Activated CD4-positive, alpha-beta T cell treated with anti-CD3 and anti-CD28 coated beads for 24 hours (primary cell): ENCODE measurements at regions not wholly inside any gene's neighbourhood (a gene's known extent, or its start where the extent isn't known, plus 50 kb on each side); places are given as distances from the start of the nearest gene placed in this dataset.

Source experiments
- DNase-seq, 2 donors: peaks; one replicate each; pipeline ENCODE4 v3.0.0-alpha.2; 2020; ENCODE audit warnings: low read depth in 2 of 2

GRCh38 chr10:29114141-29114540 lies 174.7 kb upstream of the LYZL1 start:
- no peak for DNase-seq

- DNase-seq, result no peak
Measured at GRCh38 chr10:29117781-29118180, 171.1 kb upstream of the LYZL1 start.

DNA sequence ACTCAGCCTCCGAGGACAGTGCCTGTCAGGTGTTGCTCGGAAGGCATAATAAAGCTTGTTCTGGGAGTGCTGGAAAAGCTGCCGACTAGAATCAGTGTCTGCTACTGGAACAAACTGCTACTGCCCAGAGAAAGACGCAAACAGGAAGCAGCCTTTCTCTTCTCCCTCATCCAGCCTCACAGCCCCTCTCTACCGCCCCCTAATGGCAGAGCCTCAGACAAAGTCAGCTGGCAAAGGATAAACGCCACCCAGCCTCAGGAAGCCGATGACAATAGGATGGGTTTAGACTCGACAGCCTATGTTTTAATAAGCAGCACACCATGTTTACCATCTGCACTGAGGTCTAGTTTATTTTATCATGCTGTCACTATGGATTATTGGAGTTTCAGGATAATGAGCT lies 169.5 kb upstream of the LYZL1 start:
- no peak for DNase-seq

GRCh38 chr10:29120216-29120615 lies 168.7 kb upstream of the LYZL1 start:
- no peak for DNase-seq

DNA sequence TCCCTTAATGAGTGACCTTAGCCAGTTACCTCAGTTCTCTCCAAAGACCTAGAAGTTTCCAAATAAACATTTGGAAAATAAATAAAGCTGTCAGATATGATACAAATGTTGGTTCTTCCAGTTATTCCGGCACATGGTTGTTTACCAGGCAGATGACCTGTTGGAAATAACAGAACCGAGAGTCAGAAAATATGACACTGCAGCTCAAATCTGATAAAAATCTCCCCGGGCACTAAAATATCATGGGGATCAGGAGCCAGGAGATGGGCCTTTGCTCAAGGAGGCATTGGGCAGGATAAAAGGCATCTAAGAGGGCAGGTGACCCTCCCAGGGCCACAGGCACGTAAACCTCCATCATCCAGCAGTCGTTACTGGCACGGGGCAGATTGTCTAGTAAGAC lies 164.0 kb upstream of the LYZL1 start:
- DNase-seq, result no peak

GRCh38 chr10:29127037-29127700 lies 161.7 kb upstream of the LYZL1 start:
- no peak for DNase-seq

DNA sequence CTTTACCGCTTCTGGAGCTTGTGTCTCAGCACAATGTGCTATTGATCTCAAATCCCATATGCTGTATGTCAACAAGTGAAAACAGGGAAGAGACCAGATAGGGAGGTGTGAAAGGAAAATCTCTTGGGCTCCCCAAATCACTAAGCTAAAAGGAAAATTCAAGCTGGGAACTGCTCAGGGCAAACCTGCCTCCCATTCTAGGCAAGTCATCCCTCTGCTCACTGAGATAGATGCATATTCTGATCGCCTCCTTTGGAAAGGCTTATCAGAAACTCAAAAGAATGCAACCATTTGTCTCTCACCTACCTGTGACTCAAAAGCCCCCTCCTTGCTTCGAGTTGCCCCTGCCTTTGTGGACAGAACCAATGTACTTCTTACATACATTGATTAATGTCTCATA lies 161.1 kb upstream of the LYZL1 start:
- DNase-seq, result no peak

GRCh38 chr10:29130190-29130673 lies 158.6 kb upstream of the LYZL1 start:
- no peak for DNase-seq

DNA sequence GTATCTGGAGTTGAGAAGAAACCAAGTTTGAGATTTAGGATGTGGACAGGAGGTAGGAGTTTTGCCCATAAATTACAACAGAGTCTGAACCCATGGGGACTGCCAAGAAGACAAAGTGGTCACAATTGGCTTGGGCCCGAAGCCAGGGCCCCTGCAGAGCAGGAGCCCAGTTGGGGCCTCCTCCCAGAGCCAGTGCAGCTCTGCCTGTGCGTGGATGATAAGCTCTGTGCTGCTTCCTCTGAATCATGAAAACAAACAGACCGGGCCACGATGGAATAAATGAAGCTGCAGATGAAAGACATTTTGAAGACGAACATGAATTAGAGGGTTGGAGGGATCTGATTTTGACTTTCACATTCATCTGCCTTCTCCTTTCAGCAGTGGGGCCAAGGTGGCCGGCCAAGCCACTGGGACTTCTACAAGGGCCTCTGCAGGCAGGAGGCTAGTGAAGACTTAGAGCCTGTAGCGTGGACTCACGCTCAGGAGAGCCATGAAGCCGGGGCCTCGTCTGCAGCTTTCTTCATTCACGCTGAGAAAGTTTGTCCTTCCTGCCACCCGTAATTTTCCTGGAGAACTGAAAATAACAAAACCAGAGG lies 156.8 kb upstream of the LYZL1 start:
- DNase-seq, result no peak

DNA sequence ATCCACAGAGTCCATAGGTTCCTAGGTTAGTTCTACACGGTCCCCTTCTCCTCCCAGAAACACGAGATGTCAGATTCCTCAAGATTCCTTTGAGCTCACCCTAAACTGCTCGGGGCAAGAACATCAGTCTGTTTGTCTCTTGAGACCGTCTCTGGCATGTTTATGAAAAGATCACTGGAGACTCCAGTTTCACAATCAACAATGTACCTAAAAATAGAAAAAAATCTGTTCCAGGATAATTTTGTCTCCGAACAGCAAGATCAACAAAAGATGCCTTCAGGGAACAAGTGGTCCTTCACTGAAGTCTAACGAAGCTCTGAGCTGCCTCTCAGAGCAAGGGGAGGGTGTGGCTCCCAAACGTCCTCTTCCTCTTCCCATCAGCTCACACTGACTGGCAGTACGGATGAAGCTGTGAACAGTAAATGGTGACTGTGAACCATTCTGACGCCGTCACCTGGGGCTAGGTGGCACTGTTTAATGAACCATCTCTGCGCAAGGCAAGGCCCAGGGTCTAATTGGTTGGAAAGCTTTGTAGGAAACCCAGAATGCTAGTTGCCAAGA lies 156.2 kb upstream of the LYZL1 start:
- no peak for DNase-seq

DNA sequence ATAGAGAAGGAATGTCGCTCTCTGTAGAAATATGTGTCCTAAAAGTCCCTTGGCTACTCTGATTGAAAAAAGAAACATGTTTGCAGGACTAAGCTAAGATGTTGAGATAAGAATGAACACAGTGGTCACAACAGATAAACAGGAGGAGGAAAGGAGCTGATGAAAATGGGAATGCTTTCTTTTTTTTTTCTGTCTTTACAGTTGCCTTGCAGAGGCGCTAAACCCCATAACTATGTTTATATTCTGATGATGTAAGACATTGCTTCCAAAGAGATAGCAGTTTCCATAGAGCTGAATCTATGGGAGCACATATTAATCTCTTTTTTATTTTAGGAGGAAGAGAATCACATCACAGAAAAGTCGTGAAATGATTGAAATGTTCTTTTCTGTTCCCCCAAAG lies 153.5 kb upstream of the LYZL1 start:
- no peak for DNase-seq

GRCh38 chr10:29136411-29136810 lies 152.5 kb upstream of the LYZL1 start:
- DNase-seq, result no peak

- no peak for DNase-seq
Measured at GRCh38 chr10:29140151-29140550, 148.7 kb upstream of the LYZL1 start.

GRCh38 chr10:29140991-29141390 lies 147.9 kb upstream of the LYZL1 start:
- DNase-seq, result no peak

DNA sequence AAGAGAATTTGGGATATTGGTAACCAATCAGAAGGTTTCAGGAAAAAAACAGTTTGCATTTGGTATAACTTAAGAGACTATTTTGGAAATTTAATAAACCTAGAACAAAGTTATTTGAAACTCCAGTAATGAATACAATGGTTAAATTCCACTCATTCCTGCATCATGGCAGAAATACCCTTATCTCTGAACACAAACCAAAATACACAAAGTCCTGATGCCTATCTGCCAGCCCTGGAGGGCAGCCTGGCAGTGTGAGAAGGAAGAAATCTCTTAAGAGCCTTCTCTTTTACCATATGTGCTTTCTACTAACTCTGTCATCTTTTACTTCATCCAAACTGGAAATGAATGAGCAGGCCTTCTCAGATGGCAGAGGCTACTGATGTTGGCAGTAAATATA lies 147.1 kb upstream of the LYZL1 start:
- DNase-seq, result no peak

DNA sequence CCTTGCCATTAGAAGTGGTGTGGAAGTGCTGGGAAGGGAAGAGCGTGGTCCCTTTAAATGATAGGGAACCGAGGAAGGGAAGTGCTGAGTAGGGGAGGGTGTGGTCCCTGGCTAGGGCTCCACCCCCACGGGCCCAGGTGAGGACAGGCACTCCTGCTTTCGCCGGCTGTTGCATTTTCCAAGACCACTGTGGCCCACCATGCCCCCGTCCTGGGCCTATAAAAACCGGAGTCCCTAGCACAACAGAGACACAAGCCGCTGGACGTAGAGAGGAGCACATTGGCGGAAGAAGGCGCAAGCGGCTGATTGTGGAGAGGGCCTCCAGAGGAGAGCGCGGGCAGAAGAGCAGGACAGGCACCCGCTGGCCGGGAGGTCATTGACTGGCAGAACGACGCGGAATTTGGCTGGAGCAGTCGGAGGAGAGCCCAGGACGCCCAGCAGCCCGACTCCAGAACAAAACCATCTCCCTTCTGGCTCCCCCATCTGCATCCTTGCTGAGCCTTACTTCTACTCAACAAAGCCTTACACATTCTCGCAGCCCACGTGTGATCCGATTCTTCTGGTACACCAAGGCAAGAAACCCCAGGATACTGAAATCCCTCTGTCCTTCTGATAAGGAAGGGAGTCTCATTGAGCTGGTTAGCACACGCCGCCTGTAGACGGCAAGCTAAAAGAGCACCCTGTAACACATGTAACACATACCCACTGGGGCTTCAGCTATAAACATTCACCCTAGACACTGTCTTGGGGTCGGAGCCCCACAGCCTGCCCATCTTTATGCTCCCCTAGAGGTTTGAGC lies 146.2 kb upstream of the LYZL1 start:
- DNase-seq, result no peak

GRCh38 chr10:29144126-29144525 lies 144.7 kb upstream of the LYZL1 start:
- DNase-seq, result no peak

DNA sequence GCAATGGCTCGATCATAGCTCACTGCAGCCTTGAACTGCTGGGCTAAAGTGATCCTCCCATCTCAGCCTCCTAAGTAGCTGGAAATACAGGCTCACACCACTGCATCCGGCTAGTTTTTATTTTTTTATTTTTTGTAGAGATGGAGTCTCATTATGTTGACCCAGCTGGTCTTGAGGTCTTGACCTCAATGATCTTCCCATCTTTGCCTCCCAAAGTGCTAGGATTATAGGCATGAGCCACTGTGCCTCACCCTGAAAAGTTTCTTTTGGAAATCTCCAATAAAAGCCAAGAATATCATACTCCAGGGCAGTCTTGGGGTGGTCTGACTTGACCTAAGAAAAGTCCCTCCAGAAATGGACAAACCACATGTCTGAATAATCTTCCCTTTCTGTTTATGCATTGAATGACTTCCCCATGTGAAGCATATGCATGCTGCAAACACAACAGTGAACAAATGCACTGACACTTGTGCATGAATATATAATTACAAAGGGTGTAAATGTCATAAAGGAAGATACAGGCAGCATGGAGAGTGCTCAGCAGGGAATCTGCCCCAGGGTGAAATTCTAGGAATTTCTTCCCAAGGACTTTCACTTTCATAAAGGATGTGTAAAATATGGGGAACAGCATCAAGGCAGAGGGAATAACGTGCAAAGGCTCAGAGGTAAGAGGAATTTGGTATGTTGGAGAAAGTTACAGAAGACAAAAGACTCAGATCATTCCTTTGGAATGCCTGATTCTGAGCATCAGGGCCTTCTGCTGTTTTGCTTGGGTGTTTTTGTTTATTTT lies 142.4 kb upstream of the LYZL1 start:
- DNase-seq, result no peak

DNA sequence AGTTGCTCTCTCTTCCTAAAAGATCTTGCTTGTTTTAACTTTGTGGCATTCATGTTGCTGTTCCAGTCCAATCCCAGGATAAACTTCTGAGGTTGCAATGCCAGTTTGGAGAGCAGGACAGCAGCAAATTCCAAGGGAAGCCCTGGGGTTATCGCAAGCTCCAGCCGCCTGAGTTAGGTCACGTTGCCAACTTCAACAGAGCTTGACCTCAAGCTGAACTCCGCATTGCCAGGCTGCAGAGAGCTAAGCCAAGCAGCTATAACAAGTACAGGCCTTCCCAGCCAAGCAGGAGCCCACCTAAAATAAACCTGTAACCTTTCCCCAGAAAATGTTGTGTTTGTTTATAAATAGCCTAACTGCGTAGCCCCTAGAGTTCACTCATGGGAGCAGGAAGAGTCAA lies 138.9 kb upstream of the LYZL1 start:
- no peak for DNase-seq

DNA sequence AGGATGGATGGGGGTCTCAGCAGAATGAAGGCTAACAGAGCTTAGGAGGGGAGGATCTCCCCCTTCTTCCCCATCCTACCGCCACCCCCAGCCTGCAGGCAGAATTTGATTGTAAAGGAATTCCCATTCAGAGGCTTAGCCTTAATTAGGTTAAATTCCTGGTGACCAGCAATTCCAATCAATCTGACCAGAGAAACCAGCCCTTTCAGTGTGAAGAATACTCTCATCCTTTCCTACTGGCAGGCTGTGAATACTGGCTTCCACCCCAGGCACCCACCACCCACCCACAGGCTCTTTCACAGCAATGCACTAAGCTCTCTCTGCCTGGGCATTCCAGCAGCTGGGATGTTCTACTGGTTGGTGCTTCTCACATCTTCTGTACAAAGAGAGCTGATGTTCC lies 137.9 kb upstream of the LYZL1 start:
- DNase-seq, result no peak

DNA sequence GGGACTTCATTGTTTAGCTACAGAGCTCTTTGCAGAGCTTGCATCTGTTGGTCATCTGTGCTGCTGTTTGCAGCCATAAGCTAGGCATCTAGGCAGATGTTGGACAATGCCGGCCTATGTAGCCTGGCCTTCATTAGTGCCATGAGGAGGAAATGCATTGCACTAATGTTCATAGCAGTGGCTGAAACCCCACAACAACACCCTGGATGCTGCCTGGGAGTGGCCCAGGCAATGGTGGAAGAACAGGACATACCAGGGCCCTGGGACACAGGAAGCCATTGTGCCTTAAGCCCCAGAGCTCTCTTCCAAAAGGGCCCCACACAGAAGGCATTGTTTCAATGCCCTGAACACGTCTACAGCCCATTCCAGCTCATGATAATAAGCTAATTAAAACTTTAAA lies 131.5 kb upstream of the LYZL1 start:
- no peak for DNase-seq

GRCh38 chr10:29158066-29158465 lies 130.8 kb upstream of the LYZL1 start:
- DNase-seq, result no peak
